GM12891 (cell line): ENCODE measurements at regions not wholly inside any gene's neighbourhood (a gene's known extent, or its start where the extent isn't known, plus 50 kb on each side); places are given as distances from the start of the nearest gene placed in this dataset.

Experiments
- PAX5 ChIP-seq: IDR thresholded peaks from 2 replicates; pipeline ENCODE4 v1.6.1; 2011; ENCODE audit warnings: low read length, moderate library complexity, mild to moderate bottlenecking; ENCODE audit not compliant: insufficient read depth, severe bottlenecking
- POLR2A ChIP-seq: IDR thresholded peaks from 2 replicates; pipeline ENCODE4 v1.6.1; 2011; ENCODE audit warnings: low read depth, low read length, control low read depth
- POLR2AphosphoS5 ChIP-seq: IDR thresholded peaks from 2 replicates; pipeline ENCODE4 v1.6.1; 2011; ENCODE audit warnings: low read depth, low read length, control low read depth
- POU2F2 ChIP-seq: IDR thresholded peaks from 2 replicates; pipeline ENCODE4 v1.6.1; 2011; ENCODE audit warnings: low read depth, mild to moderate bottlenecking, control low read depth, low read length, moderate library complexity
- SPI1 ChIP-seq: IDR thresholded peaks from 2 replicates; pipeline ENCODE4 v1.6.1; 2011; ENCODE audit warnings: low read depth, low read length, control low read depth
- TAF1 ChIP-seq: IDR thresholded peaks from 2 replicates; pipeline ENCODE4 v1.6.1; 2011; ENCODE audit warnings: low read depth, low read length, control low read depth

- TF ChIP-seq POLR2AphosphoS5 = no peak
- TF ChIP-seq POLR2A = no peak
- TF ChIP-seq TAF1 = no peak
- TF ChIP-seq SPI1 = no peak
- TF ChIP-seq POU2F2 = no peak
- no peak for TF ChIP-seq PAX5
These were observed 57.6 kb upstream of the RTL6 start for GRCh38 chr22:44555597-44555996.
